ENCODE measurements at regions not wholly inside any gene's neighbourhood (a gene's known extent, or its start where the extent isn't known, plus 50 kb on each side); places are given as distances from the start of the nearest gene placed in this dataset.

DNA sequence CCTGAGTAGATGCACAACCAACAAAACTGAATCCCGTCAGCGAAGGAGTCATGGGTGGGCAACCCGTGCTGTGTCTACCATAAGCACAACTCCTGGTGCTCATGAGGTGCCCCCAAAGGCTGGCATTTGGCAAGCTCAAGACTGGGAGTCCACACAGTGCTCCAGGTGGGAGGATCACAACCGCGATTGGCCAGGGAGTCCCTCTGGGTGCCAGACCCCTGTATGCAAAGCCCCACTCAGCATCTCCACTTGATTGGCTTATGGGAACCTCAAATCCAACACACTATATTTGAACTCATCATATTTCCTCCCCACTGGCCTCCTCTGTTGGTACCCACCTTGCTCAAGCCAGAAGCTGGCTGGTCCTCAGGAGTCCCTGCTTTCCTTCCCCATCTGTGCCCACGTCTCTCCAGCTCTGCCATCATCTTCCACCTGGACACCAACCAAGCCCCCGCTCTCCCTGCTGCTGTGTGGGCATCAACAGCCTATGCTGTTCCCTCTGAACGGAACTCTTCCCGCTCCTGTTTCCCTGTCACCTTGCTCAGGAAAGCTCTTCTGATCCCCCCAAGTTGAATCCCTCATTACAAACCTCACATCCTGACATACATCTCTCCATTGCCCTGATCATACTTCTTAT lies 142.3 kb upstream of the PTPN1 start:
- Histone ChIP-seq H3K4me3 (replicated peaks in 1 of 3; ENCODE audit: insufficient read depth in 1 of 3, low read depth in 1 of 3, low read length in 3 of 3) (no peak overlapping the region), H3K79me2 (ENCODE audit: control insufficient read depth, insufficient read depth, low read length) (no peaks in the 10 kb centered on the region), H3K9me3 (replicated peaks; ENCODE audit: control insufficient read depth, insufficient read depth, low read length) (no peaks in the 10 kb centered on the region), H4K20me1 (replicated peaks; ENCODE audit: control insufficient read depth, extremely low read depth, insufficient read depth, low read length) (no peaks in the 10 kb centered on the region), H3K27me3 (ENCODE audit: control insufficient read depth in 2 of 2, insufficient read depth in 2 of 2, low read length in 2 of 2) (peaks cover 30 to 31% of the 10 kb centered on the region in 2 experiments), H3K4me2 (ENCODE audit: insufficient read depth, low read length) (no peak overlapping the region), H3K9me1 (replicated peaks; ENCODE audit: control insufficient read depth, extremely low read depth, insufficient read depth, low read length) (no peaks in the 10 kb centered on the region), H2AFZ (ENCODE audit: low read depth, low read length) (no peak overlapping the region), H3K36me3 (ENCODE audit: control insufficient read depth in 2 of 2, extremely low read depth in 1 of 2, insufficient read depth in 2 of 2, low read length in 2 of 2) (no peaks in the 10 kb centered on the region), H3K9ac (replicated peaks; ENCODE audit: extremely low read depth, insufficient read depth, low read length) (no peak overlapping the region), H3K27ac (ENCODE audit: insufficient read depth, low read depth, low read length) (no peak overlapping the region), H3K4me1 (ENCODE audit: control insufficient read depth, extremely low read depth, insufficient read depth, low read length) (peaks cover 5% of the 10 kb centered on the region)
- BruUV-seq (replicated peaks) = no TSS peak
- no peak for DNase-seq (ENCODE audit: low read depth, low spot score)
- intact Hi-C loops (cut with micrococcal nuclease) = loop anchor here (2.0 kb wide), 1 partner anchor 21 kb away; no protein-coding TSS in a partner anchor
- TF ChIP-seq, protein P1, sequence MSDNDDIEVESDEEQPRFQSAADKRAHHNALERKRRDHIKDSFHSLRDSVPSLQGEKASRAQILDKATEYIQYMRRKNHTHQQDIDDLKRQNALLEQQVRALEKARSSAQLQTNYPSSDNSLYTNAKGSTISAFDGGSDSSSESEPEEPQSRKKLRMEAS (IDR thresholded peaks at IDR 0.05; ENCODE audit: insufficient read depth, insufficient read length) = no peak
- TF ChIP-seq MYC (IDR thresholded peaks at IDR 0.05; ENCODE audit: low read depth, low read length) (no peak), GATA2 (IDR thresholded peaks at IDR 0.05; ENCODE audit: insufficient read depth, insufficient read length, low read depth, low read length) (no peak), JUN (IDR thresholded peaks at IDR 0.05; ENCODE audit: borderline replicate concordance, insufficient read depth, insufficient read length, low read depth) (no peak), EZH2 (IDR thresholded peaks at IDR 0.05; ENCODE audit: borderline replicate concordance, low read depth, low read length, severe bottlenecking) (no peak), POLR2AphosphoS5 (IDR thresholded peaks at IDR 0.05; ENCODE audit: insufficient read depth, low read depth, low read length) (no peak), FOS (IDR thresholded peaks at IDR 0.05; ENCODE audit: borderline replicate concordance, insufficient read depth, low read length) (no peak), POLR2A (IDR thresholded peaks at IDR 0.05; ENCODE audit: low read depth, low read length) (no peak)
- TF ChIP-seq, protein P2, sequence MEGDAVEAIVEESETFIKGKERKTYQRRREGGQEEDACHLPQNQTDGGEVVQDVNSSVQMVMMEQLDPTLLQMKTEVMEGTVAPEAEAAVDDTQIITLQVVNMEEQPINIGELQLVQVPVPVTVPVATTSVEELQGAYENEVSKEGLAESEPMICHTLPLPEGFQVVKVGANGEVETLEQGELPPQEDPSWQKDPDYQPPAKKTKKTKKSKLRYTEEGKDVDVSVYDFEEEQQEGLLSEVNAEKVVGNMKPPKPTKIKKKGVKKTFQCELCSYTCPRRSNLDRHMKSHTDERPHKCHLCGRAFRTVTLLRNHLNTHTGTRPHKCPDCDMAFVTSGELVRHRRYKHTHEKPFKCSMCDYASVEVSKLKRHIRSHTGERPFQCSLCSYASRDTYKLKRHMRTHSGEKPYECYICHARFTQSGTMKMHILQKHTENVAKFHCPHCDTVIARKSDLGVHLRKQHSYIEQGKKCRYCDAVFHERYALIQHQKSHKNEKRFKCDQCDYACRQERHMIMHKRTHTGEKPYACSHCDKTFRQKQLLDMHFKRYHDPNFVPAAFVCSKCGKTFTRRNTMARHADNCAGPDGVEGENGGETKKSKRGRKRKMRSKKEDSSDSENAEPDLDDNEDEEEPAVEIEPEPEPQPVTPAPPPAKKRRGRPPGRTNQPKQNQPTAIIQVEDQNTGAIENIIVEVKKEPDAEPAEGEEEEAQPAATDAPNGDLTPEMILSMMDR (IDR thresholded peaks at IDR 0.05; ENCODE audit: extremely low read depth in 1 of 2, insufficient read depth in 1 of 2, low read depth in 1 of 2, low read length in 2 of 2) = no peak
- ChIA-PET POLR2A (no interaction called here), CTCF (no interaction called here)
- no peak for FAIRE-seq
- dilution Hi-C loops (cut with MboI; ENCODE audit: extremely low pct_ligation_motif_present, low sequenced_read_pairs) = no loop called here

Data from endothelial cell of umbilical vein (primary cell).